OCI-M2 (cell line): ENCODE measurements at regions not wholly inside any gene's neighbourhood (a gene's known extent, or its start where the extent isn't known, plus 50 kb on each side); places are given as distances from the start of the nearest gene placed in this dataset.

ENCODE experiments used
- DNase-seq: peaks from one replicate; lab custom pipeline; 2025; ENCODE audit not compliant: unreplicated experiment; lab: John Stamatoyannopoulos, UW

- no peak for DNase-seq
These were observed 798.9 kb upstream of the SALL3 start for GRCh38 chr18:78180741-78181140.

GRCh38 chr18:78183815-78184214 lies 795.8 kb upstream of the SALL3 start:
- no peak for DNase-seq

GRCh38 chr18:78191276-78191675 lies 788.3 kb upstream of the SALL3 start:
- DNase-seq = no peak

- no peak for DNase-seq
These were observed 787.6 kb upstream of the SALL3 start for GRCh38 chr18:78192054-78192453.

GRCh38 chr18:78196280-78196679 lies 783.3 kb upstream of the SALL3 start:
- no peak for DNase-seq

- DNase-seq = no peak
These were observed 780.6 kb upstream of the SALL3 start for GRCh38 chr18:78199002-78199401.

GRCh38 chr18:78199611-78200010 lies 780.0 kb upstream of the SALL3 start:
- DNase-seq = no peak

- no peak for DNase-seq
These were observed 771.7 kb upstream of the SALL3 start for GRCh38 chr18:78207942-78208341.

GRCh38 chr18:78208461-78208860 lies 771.2 kb upstream of the SALL3 start:
- DNase-seq = no peak

GRCh38 chr18:78213361-78213994 lies 766.1 kb upstream of the SALL3 start:
- DNase-seq = no peak

- no peak for DNase-seq
These were observed 758.1 kb upstream of the SALL3 start for GRCh38 chr18:78221496-78221895.

GRCh38 chr18:78228974-78229373 lies 750.6 kb upstream of the SALL3 start:
- DNase-seq = no peak

- DNase-seq = no peak
These were observed 748.7 kb upstream of the SALL3 start for GRCh38 chr18:78230911-78231310.

GRCh38 chr18:78232196-78232595 lies 747.4 kb upstream of the SALL3 start:
- DNase-seq = no peak

GRCh38 chr18:78237864-78238263 lies 741.8 kb upstream of the SALL3 start:
- DNase-seq = no peak

- DNase-seq = no peak
These were observed 741.1 kb upstream of the SALL3 start for GRCh38 chr18:78238404-78239089.

- DNase-seq = no peak
These were observed 740.5 kb upstream of the SALL3 start for GRCh38 chr18:78239090-78239457.

GRCh38 chr18:78240101-78240500 lies 739.5 kb upstream of the SALL3 start:
- DNase-seq = no peak

GRCh38 chr18:78240627-78241252 lies 738.9 kb upstream of the SALL3 start:
- no peak for DNase-seq

GRCh38 chr18:78241535-78242253 lies 737.9 kb upstream of the SALL3 start:
- no peak for DNase-seq

- no peak for DNase-seq
These were observed 737.4 kb upstream of the SALL3 start for GRCh38 chr18:78242254-78242643.

GRCh38 chr18:78242806-78243205 lies 736.8 kb upstream of the SALL3 start:
- DNase-seq = no peak
